Muscle of leg (tissue), 3 donors: ENCODE measurements at regions not wholly inside any gene's neighbourhood (a gene's known extent, or its start where the extent isn't known, plus 50 kb on each side); places are given as distances from the start of the nearest gene placed in this dataset.

Source experiments
- DNase-seq: peaks from one replicate; pipeline ENCODE4 v3.0.0; 2013
- H3K27ac ChIP-seq: one replicate; pipeline ENCODE4 v1.5.1; 2013; ENCODE audit warnings: mild to moderate bottlenecking, low read length, control low read depth
- H3K27me3 ChIP-seq: one replicate; pipeline ENCODE4 v1.6.1; 2013; ENCODE audit warnings: low read length; ENCODE audit not compliant: control insufficient read depth, insufficient read depth
- H3K36me3 ChIP-seq: one replicate; pipeline ENCODE4 v1.6.1; 2013; ENCODE audit warnings: low read length; ENCODE audit not compliant: control insufficient read depth, insufficient read depth
- H3K4me1 ChIP-seq: one replicate; pipeline ENCODE4 v1.6.1; 2013; ENCODE audit warnings: low read length; ENCODE audit not compliant: control insufficient read depth, insufficient read depth
- H3K4me3 ChIP-seq: one replicate; pipeline ENCODE4 v1.5.1; 2013; ENCODE audit warnings: low read length, control low read depth
- H3K9me3 ChIP-seq: replicated peaks from 2 replicates; pipeline ENCODE4 v1.6.1; 2013; ENCODE audit warnings: low read depth, low read length; ENCODE audit not compliant: control insufficient read depth
- WGBS: methylation state at CpG from one replicate; pipeline ENCODE4 v1.1.5; 2013; ENCODE audit warnings: missing lambda C conversion rate; ENCODE audit not compliant: insufficient coverage; 5-methylcytosine and 5-hydroxymethylcytosine counted together

DNA sequence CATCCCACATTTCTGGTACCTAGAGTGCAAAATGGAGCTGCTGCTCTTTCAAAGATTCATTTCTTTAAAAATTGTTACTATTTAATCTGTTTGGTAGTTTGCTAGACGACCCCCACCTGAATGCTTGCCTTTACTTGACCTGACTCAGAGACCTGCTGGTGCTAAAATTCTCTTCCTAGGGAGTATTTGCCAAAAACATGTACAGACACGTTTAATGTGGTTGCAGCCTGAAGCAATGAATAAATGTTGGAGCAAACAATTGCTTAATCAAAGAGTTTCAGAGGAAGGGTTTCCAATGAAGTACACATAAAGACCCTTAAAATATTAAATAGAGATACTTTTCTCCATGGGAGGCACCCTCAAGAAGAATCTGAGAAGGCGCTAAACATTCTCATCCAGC is 734.4 kb downstream of the CBLN2 start:
- no CpG with 5 or more reads among the region's 3 CpGs for WGBS

DNA sequence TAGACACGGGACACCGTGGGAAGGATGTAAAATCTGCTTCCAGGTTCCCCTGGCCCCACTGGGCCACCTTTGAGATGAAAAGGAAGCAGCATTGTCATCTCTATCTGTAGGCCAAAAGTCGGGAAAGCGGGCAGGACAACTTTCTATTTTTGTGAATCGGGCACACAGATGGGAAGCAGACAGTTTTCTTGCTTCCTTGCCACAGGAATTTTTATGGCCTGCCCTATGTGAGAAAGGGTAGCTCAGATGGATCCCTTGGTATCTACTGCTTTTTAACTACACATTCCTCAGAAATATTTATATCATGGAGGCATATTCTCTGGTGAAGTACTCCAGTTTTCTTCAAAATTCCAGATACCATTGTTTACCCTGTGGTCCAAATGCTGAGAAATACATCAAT is 735.5 kb downstream of the CBLN2 start:
- H3K27ac ChIP-seq: no peak overlapping the region
- no peak for DNase-seq
- 56% methylated on average over 4 of the region's 5 CpGs for WGBS
- H3K36me3 ChIP-seq: no peaks in the 10 kb centered on the region
- H3K27me3 ChIP-seq: no peaks in the 10 kb centered on the region
- H3K4me1 ChIP-seq: no peaks in the 10 kb centered on the region
- peaks cover 2% of the 10 kb centered on the region for H3K9me3 ChIP-seq
- no peak overlapping the region for H3K4me3 ChIP-seq

More for the DNA sequence above, 734.4 kb downstream of the CBLN2 start:
- H3K4me3 ChIP-seq: no peak overlapping the region
- peaks cover 2% of the 10 kb centered on the region for H3K9me3 ChIP-seq
- no peaks in the 10 kb centered on the region for H3K4me1 ChIP-seq
- DNase-seq: no peak
- H3K27ac ChIP-seq: no peak overlapping the region
- H3K36me3 ChIP-seq: no peaks in the 10 kb centered on the region
- H3K27me3 ChIP-seq: no peaks in the 10 kb centered on the region

GRCh38 chr18:71807586-71807985 is 736.6 kb downstream of the CBLN2 start:
- Histone ChIP-seq H3K4me1 (no peaks in the 10 kb centered on the region), H3K27me3 (no peaks in the 10 kb centered on the region), H3K9me3 (peaks cover 2% of the 10 kb centered on the region), H3K36me3 (no peaks in the 10 kb centered on the region), H3K4me3 (no peak overlapping the region), H3K27ac (no peak overlapping the region)
- no CpG with 5 or more reads among the region's 1 CpG for WGBS
- DNase-seq: no peak

DNA sequence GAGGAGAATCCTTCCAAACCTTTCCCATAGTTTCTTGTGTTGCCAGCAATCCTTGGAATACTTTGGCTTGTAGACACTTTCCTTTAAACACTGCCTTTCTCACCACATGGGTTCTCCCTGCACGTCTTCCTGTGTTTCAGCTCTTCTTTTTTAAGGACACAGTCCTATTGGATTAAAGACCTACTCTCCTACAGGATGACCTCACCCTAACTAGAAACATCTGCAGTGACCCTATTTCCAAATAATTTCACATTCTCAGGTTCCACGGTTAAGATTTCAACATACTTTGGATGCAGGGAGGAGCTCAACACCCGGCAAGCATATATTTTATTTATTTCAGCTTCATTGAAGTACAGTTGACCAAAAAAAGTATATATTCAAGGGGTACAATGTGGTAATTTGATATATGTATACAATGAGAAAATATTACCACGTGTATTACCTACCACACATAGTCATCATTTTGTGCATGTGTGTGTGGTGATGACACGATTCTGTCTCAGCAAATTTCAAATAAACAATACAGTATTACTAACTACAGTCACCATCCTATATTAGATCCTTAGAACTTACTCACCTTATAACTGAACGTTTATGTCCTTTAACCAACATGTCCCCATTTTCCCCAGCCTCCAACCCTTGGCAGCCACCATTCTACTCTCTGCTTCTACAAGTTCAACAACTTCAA is 745.0 kb downstream of the CBLN2 start:
- DNase-seq: peak; percentile 63
- no peaks in the 10 kb centered on the region for H3K9me3 ChIP-seq
- H3K4me1 ChIP-seq: no peaks in the 10 kb centered on the region
- no peak overlapping the region for H3K4me3 ChIP-seq
- no peak overlapping the region for H3K27ac ChIP-seq
- 41% methylated on average over 2 of the region's 6 CpGs for WGBS
- H3K27me3 ChIP-seq: no peaks in the 10 kb centered on the region
- no peaks in the 10 kb centered on the region for H3K36me3 ChIP-seq

DNA sequence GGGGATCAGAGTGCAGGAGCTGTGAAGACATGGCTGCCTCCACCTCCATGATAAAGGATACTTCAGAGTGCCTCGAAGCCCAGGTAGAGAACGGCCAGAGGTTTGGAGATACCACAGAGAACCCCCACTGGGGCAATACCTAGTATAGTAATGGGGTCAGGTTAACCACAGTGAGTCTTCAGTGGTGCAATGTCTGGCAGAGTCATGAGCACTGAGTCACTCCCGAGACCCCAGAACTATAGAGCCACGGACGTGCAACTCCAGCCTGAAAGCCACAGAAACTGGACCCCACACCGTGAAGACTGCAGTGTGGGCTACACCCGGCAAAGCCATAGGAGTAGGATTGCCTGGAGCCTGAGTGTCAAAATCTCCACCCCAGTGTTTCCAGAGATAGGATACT is 746.6 kb downstream of the CBLN2 start:
- no peaks in the 10 kb centered on the region for H3K4me1 ChIP-seq
- no peak overlapping the region for H3K27ac ChIP-seq
- H3K27me3 ChIP-seq: no peaks in the 10 kb centered on the region
- no peaks in the 10 kb centered on the region for H3K36me3 ChIP-seq
- no peak for DNase-seq
- no peaks in the 10 kb centered on the region for H3K9me3 ChIP-seq
- 79% methylated on average over 5 of the region's 7 CpGs for WGBS
- H3K4me3 ChIP-seq: no peak overlapping the region

DNA sequence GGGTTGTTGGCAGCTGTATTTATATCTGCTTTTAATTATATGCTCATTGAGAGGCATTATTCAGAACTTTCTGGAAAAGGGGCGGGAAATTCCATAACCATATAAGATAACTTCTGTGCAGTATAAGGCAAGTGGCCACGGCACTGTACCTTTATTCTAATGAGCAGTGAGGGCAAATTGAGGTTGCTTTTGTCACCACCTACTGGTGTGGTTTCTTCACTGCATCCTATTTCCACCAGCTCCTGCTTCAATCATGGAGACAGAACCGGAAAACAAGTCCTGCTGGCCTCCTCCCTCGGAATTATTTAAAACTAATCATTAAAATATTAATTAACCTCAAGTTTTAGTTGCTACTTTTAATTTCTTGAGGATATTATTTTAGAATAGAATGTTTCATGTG is 759.4 kb downstream of the CBLN2 start:
- H3K27ac ChIP-seq: no peak overlapping the region
- WGBS: 40% methylated on average over 1 of the region's 4 CpGs

DNA sequence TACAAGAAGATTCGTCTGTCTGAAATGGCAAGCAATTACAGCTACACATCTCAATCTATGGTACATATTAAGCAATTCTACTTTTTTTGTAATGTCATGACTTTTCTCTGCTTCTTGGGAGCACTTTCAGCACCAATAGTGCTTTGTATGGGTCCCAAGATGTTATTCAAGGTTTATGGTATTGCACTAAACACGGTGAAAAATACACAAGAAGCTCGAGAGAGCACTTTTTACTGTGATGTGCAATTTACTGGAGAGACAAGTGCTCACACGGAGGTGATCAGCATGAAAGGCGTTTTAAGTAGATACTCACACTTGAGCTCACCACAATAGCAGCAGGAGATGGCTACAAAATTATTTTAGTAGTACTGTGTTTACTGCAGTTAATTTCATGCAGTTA is 783.6 kb downstream of the CBLN2 start:
- Histone ChIP-seq H3K36me3 (no peaks in the 10 kb centered on the region), H3K27ac (no peak overlapping the region), H3K27me3 (no peaks in the 10 kb centered on the region), H3K4me1 (no peaks in the 10 kb centered on the region), H3K9me3 (peaks cover 16% of the 10 kb centered on the region), H3K4me3 (no peak overlapping the region)
- WGBS: 58% methylated on average over 2 of the region's 5 CpGs
- DNase-seq: no peak

More for the DNA sequence above, 759.4 kb downstream of the CBLN2 start:
- Histone ChIP-seq H3K27me3 (no peaks in the 10 kb centered on the region), H3K36me3 (no peaks in the 10 kb centered on the region), H3K4me3 (no peak overlapping the region), H3K9me3 (peaks cover 4% of the 10 kb centered on the region), H3K4me1 (no peaks in the 10 kb centered on the region)
- no peak for DNase-seq

GRCh38 chr18:71754246-71754645 is 789.9 kb downstream of the CBLN2 start:
- WGBS: 80% methylated on average over 1 of the region's 1 CpG
- no peak overlapping the region for H3K4me3 ChIP-seq
- no peaks in the 10 kb centered on the region for H3K36me3 ChIP-seq
- no peak overlapping the region for H3K27ac ChIP-seq
- no peaks in the 10 kb centered on the region for H3K9me3 ChIP-seq
- no peaks in the 10 kb centered on the region for H3K4me1 ChIP-seq
- DNase-seq: no peak
- H3K27me3 ChIP-seq: no peaks in the 10 kb centered on the region

DNA sequence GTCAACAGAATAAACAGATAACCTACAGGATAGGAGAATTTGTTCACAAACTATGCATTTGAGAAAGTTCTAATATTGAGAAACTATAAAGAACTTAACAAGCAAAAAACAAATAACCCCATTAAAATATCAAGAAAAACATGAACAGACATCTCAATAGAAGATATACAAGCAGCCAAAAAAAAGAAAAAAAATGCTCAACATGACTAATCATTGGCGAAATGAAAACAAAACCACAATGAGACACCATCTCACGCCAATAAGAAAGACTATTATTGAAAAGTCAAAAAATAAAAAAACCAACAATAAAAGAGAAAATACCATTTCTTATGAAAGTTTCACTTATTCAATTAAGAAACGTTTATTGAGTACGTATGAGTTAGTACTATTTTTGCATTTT is 800.5 kb downstream of the CBLN2 start:
- Histone ChIP-seq H3K4me1 (no peaks in the 10 kb centered on the region), H3K4me3 (no peak overlapping the region), H3K36me3 (no peaks in the 10 kb centered on the region), H3K27ac (no peak overlapping the region), H3K27me3 (no peaks in the 10 kb centered on the region), H3K9me3 (peaks cover 6% of the 10 kb centered on the region)
- no CpG with 5 or more reads among the region's 4 CpGs for WGBS
- no peak for DNase-seq

DNA sequence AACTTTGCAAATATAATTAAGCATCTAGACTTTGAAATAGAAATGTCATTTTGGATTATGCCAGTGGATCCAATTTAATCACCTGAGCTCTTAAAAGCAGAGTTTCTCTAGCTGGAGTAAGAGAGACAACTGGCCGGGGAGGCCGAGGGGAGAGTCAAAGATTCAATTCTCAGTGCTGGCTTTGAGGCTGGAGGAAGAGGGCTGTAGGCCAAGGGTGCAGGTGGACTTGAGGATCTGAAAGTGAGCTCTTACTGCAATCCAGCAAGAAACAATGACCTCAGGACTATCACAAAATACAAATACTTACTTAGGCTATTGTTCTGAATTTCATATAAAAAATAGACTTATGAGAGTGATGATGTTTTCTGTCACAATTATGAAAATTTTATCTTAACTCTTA is 814.5 kb downstream of the CBLN2 start:
- 57% methylated on average over 2 of the region's 2 CpGs for WGBS
- Histone ChIP-seq H3K4me1 (no peaks in the 10 kb centered on the region), H3K4me3 (no peak overlapping the region), H3K36me3 (no peaks in the 10 kb centered on the region), H3K9me3 (peaks cover 3% of the 10 kb centered on the region), H3K27ac (no peak overlapping the region), H3K27me3 (no peaks in the 10 kb centered on the region)
- no peak for DNase-seq

GRCh38 chr18:71727909-71728308 is 816.2 kb downstream of the CBLN2 start:
- Histone ChIP-seq H3K4me3 (no peak overlapping the region), H3K4me1 (no peaks in the 10 kb centered on the region), H3K27me3 (no peaks in the 10 kb centered on the region), H3K27ac (no peak overlapping the region), H3K9me3 (peaks cover 3% of the 10 kb centered on the region), H3K36me3 (no peaks in the 10 kb centered on the region)
- DNase-seq: no peak
- 100% methylated on average over 1 of the region's 2 CpGs for WGBS
